NCI-H226 (cell line): ENCODE measurements at regions not wholly inside any gene's neighbourhood (a gene's known extent, or its start where the extent isn't known, plus 50 kb on each side); places are given as distances from the start of the nearest gene placed in this dataset.

Source experiments
- DNase-seq: peaks from one replicate; pipeline ENCODE4 v3.0.0-alpha.2; 2015

- no peak for DNase-seq
Observed at GRCh38 chr1:166221316-166221715, 54.5 kb upstream of the FAM78B start.

- DNase-seq: no peak
Observed at GRCh38 chr1:166233750-166234366, 67.1 kb upstream of the FAM78B start.

- no peak for DNase-seq
Observed at GRCh38 chr1:166235728-166236127, 68.9 kb upstream of the FAM78B start.

- no peak for DNase-seq
Observed at GRCh38 chr1:166237675-166238074, 70.9 kb upstream of the FAM78B start.

- no peak for DNase-seq
Observed at GRCh38 chr1:166253076-166253779, 86.4 kb upstream of the FAM78B start.

- DNase-seq: no peak
Observed at GRCh38 chr1:166258017-166258416, 91.2 kb upstream of the FAM78B start.

GRCh38 chr1:166261511-166261910 lies 94.7 kb upstream of the FAM78B start:
- no peak for DNase-seq

GRCh38 chr1:166270476-166271150 lies 103.8 kb upstream of the FAM78B start:
- no peak for DNase-seq

- DNase-seq: no peak
Observed at GRCh38 chr1:166271151-166271538, 104.3 kb upstream of the FAM78B start.

GRCh38 chr1:166272155-166272554 lies 105.4 kb upstream of the FAM78B start:
- DNase-seq: no peak

GRCh38 chr1:166272851-166273250 lies 106.0 kb upstream of the FAM78B start:
- DNase-seq: no peak

- no peak for DNase-seq
Observed at GRCh38 chr1:166273618-166274017, 106.8 kb upstream of the FAM78B start.

- no peak for DNase-seq
Observed at GRCh38 chr1:166282391-166283137, 115.8 kb upstream of the FAM78B start.

GRCh38 chr1:166283190-166283589 lies 116.4 kb upstream of the FAM78B start:
- DNase-seq: no peak

- no peak for DNase-seq
Observed at GRCh38 chr1:166283600-166283999, 116.8 kb upstream of the FAM78B start.

- DNase-seq: no peak
Observed at GRCh38 chr1:166289309-166290050, 122.7 kb upstream of the FAM78B start.

- no peak for DNase-seq
Observed at GRCh38 chr1:166295656-166296055, 128.9 kb upstream of the FAM78B start.

- DNase-seq: no peak
Observed at GRCh38 chr1:166297993-166298392, 131.2 kb upstream of the FAM78B start.

- DNase-seq: no peak
Observed at GRCh38 chr1:166300767-166301166, 134.0 kb upstream of the FAM78B start.

GRCh38 chr1:166302989-166303758 lies 136.4 kb upstream of the FAM78B start:
- no peak for DNase-seq

- DNase-seq: no peak
Observed at GRCh38 chr1:166304131-166304530, 137.3 kb upstream of the FAM78B start.

- no peak for DNase-seq
Observed at GRCh38 chr1:166305371-166305770, 138.6 kb upstream of the FAM78B start.
